Stromal cell of bone marrow (primary cell): ENCODE measurements at regions not wholly inside any gene's neighbourhood (a gene's known extent, or its start where the extent isn't known, plus 50 kb on each side); places are given as distances from the start of the nearest gene placed in this dataset.

Experiments
- DNase-seq: peaks from one replicate; pipeline ENCODE4 v3.0.0-alpha.2; 2012; ENCODE audit warnings: low read depth

GRCh38 chr12:78793491-78793890 is 71.1 kb upstream of the SYT1 start:
- DNase-seq = no peak

GRCh38 chr12:78793982-78794381 is 70.6 kb upstream of the SYT1 start:
- no peak for DNase-seq

GRCh38 chr12:78795934-78796445 is 68.6 kb upstream of the SYT1 start:
- DNase-seq = no peak

- no peak for DNase-seq
Observed at GRCh38 chr12:78797196-78797931, 67.2 kb upstream of the SYT1 start.

- no peak for DNase-seq
Observed at GRCh38 chr12:78799649-78800048, 64.9 kb upstream of the SYT1 start.

- DNase-seq = peak; percentile 31
Observed at GRCh38 chr12:78802593-78802992, 62.0 kb upstream of the SYT1 start.

GRCh38 chr12:78804262-78804661 is 60.3 kb upstream of the SYT1 start:
- DNase-seq = no peak
